Epidermal melanocyte (primary cell): ENCODE measurements at regions not wholly inside any gene's neighbourhood (a gene's known extent, or its start where the extent isn't known, plus 50 kb on each side); places are given as distances from the start of the nearest gene placed in this dataset.

Source experiments
- DNase-seq: peaks from one replicate; pipeline ENCODE4 v3.0.0; 2011; ENCODE audit warnings: low spot score; ENCODE audit not compliant: insufficient read length

DNA sequence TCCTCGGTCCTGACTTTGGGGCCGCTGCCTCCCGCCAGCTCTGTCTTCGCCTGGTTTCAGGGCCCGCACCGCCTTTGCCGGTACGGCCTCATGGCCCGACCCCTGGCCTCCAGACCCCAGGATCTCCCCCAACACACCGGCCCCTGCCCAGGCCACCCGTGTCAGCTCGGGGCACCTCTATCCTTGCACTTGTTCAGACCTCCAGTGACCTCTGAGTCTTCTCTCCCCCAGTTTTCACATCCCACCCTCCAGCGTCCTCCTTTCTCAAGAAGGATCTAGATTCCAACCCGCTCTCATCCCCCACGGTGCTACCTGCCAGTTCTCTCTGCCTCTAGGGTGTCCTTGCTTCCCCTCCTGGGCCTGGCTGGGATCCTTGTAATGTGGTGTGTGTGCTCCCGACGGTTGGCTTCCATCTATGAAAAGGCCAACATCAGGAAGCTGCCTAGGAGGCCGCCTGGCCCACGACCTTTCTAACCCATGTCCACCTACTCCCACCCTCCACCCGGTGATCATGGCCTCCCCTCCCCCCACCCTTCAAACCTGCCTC, 61.1 kb downstream of the SPATA31C2 start:
- DNase-seq: no peak

DNA sequence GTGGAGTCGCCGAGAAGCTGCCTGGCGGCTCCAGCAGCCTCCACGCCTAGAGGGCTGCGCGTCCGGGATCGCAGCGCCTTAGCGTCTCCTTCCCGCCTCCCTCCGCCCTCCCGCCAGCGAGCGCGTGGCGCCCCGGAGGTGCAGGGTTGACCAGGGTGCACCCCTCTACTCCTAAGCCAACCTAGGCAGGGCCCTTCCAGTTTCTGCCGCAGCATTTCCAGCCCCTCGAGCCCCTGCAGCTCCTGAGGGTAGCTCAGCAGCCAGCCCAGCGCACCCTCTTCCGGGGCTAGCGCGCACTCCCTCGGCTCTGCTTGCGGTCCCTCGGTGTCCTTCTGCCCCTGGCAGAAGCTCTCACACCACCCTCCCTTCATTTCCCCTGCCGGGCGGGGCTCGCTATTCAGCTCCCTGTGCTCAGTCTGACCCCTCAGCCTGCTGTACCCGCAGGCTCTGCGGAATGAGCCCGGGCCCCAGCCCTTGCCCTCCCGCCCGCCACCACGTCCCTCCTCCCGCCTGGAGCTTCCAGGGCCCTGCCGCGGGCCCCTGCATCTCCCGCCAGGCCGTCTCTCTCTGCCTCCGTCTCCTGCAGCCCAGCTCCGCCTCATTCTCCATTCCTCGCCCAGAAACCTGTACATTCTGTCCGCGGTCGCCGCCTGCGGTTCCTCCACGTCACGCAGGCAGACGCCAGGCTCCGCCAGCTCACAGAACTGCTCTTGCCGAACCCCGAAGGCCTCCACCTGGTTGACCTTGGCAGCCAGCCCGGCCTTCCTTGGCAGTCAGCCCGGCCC, 61.8 kb downstream of the SPATA31C2 start:
- DNase-seq: peak; percentile 60

DNA sequence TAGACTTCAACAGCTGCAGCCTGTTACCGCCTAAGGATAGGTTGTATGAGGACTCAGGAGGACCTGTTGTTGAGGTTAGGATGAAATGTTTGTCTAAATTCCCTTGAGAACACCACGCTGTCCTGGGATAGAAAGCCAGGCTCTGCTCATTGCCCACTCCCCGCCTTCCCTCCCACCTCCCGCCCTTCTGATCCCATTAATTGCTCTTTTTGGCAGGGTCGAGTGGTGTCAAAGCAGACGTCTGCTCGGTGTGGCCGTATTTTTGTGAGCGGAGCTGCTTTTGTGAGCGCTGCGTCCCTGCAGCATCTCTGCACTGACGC, 62.3 kb downstream of the SPATA31C2 start:
- no peak for DNase-seq

DNA sequence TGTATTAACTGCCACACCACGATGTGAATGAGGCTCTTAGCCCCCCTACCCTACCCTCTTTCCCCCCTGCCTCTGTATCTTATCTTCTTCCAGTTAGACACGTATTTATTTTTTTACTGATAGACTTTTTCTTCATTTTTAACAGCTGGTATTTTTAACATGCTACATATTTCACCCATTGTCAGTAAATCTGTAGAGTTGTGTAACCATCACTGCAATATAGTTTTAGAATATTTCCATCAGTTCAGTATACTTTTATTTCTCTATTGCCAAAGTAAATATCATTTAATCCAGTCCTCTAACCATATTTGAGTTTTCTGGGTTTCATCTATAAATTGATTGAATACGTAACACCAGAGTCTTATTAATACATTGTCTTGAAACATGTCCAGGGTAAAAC, 62.8 kb downstream of the SPATA31C2 start:
- no peak for DNase-seq

DNA sequence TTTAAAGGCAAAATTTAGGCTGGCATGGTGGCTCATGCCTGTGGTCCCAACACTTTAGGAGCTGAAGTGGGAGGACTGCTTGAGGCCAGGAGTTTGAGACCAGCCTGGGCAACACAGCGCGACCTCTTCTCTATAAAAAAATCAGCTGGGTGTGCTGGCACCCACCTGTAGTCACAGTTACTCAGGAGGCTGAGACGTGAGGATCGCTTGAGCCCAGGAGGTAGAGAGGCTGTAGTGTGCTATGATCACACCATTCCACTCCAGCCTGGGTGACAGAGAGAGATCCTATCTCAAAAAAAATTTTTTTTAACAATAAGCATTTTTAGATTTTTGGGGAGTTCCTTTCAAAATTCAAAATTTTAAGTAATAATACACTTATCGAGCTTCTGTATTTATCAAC, 63.3 kb downstream of the SPATA31C2 start:
- no peak for DNase-seq

DNA sequence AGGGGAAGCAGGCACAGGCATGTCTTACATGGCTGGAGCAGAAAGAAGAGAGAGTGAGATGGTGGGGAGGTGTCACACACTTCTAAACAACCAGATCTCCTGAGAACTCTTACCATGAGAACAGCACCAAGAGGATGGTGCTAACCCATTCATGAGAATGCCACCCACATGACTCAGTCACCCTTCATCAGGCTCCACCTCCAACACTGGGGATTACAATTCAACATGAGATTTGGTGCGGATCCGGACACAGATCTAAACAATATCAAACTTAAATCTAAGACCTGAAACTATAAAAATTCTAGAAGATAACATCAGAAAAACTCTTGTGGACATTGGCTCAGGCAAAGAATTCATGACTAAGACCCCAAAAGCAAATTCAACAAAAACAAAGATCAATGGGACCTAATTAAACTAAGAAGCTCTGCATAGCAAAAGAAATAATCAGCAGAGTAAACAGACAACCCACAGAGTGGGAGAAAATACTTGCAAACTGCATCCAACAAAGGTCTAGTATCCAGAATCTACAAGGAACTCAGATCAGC, 65.4 kb downstream of the SPATA31C2 start:
- no peak for DNase-seq

DNA sequence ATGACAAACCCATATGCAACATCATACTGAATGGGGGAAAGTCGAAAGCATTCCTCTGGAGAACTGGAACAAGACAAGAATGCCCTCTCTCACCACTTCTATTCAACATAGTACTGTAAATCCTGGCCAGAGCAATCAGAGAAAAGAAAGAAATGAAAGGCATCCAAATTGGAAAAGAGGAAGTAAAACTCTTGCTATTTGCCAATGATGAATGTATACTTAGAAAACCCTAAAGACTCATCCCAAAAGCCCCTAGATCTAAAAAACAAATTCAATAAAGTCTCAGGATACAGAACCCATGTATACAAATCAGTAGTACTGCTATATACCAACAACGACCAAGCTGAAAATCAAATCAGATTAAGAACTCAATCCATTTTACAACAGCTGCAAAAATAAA, 66.9 kb downstream of the SPATA31C2 start:
- DNase-seq: no peak

DNA sequence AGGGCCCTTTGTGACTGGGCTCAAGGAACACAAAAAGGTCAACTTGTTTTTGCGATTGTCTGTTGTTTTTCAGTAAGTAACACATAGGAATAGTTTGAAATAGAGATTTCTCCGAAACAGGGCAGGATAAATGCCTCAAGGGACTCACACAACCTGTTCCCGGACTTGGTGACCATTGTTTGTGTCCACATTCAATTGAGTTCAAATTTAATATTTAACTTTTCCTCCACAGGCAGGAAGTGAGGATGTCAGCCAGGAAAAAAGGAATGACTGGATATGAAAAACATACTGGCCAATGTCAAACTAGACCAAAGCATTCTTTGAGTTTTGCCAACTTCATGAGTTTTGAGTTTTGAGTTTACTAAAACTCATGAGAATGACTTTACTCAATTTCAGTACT, 72.7 kb downstream of the SPATA31C2 start:
- DNase-seq: no peak

DNA sequence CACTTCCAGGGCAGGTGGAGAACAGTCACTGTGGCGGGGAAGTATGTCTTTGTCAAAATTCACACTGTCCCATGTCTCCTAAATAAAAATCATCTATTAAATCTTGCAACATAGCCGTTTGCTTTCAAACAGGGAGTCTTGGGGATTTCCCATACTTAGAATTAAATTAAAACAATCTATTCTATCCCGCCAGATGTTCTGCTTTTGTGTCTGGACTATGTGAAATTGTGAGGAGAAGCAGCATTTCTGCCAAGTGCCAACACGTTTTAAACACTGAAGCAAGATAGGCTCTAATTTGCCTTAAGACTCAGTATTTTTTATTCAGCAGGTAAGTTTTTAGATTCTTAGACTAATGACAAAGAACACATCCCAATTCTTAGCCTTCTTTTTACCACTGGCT, 73.7 kb downstream of the SPATA31C2 start:
- no peak for DNase-seq

DNA sequence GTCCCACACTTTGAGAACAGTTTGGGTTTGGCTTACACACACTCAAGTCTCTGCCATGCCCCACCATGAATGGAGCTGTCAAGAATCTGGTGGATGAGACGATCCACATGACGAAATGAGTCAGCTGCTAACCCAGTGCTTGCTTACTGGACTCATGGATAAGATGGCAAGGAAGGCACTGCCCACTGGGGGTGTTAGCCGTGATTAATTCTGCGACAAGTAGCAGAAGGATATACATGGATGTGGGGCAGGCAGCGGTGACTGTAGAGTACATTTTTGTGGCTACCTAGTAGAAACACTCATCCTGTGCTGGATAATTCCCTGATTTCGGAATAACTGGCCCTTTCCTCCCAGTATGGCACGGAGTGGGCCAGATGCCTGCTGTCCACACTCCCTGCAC, 77.5 kb downstream of the SPATA31C2 start:
- DNase-seq: no peak

DNA sequence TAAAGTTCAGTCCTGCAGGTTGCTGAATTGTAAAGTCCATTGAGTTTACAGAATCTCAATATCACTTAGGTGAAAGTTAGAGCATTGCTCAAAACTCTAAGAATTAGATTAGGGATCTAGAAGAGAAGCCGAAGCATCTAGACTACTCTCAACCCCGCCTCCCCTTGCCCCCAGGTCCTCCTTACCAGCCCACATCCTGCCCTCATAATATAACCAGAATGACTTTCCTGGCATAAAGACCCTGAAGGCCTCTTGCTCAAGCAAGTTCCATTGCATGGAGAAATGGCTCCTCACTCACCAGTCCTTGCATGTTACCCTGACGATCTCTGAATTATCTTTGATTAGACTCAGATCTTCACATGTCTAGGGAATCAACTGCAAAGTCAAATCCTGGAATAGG, 78.8 kb downstream of the SPATA31C2 start:
- DNase-seq: no peak

DNA sequence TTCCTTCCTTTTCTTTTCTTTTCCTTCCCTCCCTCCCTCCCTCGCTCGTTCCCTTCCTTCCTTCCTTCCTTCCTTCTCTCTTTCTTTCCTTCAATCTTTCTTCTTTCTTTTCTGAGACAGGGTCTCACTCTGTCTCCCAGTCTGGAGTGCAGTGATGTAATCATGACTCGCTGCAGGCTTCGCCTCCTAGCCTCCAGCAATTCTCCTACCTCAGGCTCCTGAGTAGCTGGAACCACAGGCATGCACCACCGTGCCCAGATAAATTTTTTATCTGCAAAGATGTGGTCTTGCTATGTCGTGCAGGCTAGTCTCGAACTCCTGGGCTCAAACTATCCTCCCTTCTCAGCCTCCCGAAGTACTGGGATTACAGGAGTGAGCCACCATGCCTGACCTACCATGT, 81.4 kb downstream of the SPATA31C2 start:
- no peak for DNase-seq

DNA sequence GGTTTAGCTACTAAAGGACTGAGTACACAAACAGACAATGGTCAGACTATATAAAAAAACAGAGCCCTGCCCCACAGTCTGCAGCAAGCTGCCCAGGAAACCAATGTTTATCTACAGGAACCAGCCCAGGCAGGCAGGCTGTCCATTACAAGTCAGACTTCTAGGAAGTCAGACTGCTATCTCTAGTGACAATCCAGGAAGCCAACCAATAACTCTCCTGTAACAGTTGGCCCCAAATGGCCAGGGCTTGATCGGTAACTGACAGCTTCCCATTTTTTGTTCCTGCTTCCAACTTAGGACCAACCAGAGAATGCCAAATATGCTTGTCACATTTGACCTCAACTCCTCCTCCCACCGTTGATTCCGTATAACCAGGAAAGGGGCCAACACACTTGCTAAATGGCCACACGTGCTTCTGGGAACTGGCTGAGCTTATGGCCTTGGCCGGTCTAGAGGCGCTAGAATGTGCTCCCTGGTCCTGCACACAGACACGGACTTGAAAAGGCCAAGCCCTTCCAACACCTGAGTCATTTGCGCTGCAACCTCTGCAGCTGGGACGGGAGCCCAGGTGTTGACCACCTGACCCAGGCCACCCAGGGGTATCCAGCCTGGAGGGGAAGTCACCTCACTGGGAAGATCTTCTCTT, 79.6 kb upstream of the CDK20 start:
- DNase-seq: no peak

DNA sequence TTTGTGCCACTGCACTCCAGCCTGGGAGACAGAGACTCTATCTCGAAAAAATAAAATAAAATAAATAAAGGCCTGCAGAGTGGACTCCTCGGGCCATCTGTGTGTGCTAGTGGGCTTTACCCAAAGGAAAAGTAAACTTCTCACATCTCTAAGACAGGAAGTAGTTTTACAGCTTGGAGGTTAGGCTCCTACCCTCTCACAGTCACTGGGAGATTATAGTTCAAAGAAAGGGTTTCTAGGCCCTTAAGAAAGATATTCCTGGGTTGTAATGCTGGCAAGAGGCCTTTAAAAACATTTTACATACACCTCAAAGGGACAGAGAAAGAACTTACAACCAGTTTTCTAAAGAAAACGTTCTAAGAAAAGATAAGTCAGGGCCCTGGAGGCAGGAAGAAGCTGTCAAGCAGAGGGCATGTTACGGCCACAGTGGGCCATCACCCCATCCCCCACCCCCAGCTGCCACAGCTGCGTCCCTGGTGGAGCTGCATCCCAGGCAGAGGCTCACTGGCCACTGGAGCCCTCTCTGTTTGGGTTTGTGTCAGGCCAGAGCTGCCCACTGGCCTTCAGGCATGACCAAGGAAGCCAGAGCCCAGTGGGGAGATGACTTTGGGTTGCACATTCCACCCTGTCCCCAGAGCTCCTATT, 78.1 kb upstream of the CDK20 start:
- no peak for DNase-seq

DNA sequence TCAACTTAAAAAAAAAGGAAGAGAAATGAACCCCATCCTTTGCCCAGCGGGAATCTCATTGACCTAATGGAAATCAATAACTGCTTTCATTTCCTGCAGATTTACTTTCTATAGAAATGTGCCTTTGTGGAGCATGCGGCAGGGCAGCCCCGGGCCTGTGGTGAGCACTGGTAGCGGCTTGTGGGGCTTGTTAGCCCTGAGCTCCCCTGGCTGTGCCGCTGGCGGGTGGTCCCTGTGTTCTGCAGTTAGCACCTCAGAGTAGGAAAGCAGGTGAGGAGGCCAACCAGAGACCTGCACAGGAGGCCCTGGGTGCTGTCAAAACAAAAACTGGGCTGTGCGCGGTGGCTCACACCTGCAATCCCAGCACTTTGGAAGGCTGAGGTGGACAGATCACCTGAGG, 76.8 kb upstream of the CDK20 start:
- DNase-seq: no peak

DNA sequence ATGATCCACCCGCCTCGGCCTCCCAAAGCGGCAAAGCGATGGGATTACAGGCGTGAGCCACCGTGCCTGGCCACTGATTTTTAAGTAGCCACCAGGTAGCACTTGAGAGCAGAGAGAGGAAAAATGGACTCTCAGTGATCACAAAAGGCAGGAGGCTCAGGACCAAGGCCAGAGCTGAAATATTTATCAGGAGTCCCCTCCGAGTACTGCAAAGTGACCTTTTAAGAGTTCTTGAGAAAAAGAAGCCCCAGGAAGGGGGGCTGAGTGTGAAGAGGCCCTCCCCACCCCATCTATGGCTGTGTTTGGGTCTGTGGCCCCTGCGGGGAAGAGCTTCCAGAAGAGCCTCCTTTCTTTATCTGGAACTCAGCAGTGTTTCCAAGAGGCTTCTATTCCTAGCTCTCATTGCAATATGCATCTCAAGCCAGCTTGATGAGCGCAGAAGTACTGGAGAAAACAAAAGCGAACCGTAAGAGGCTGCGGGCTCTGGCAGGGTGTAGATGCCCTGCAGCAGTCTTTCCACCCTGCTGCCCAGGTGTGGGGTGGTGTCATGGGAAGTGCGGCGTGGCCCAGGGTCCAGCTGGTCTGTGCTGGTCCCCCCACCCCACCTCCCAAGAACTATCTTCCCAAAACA, 75.5 kb upstream of the CDK20 start:
- no peak for DNase-seq

DNA sequence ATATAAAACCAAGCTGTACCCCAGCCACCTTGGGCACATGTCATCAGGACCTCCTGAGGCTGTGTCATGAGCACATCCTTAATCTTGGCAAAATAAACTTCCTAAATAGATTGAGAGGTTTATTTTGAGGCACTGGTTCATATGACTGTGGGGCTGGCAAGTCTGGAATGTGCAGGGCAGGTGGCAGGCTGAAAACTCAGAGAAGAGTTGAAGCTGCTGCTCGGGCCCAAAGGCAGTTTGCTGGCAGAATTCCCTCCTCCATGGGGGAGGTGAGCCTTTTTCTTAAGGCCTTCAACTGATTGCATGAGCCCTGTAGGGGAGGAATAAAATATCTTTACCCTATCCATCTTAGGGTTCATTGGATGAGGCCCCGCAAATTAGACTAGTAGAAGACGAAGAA, 72.2 kb upstream of the CDK20 start:
- no peak for DNase-seq

DNA sequence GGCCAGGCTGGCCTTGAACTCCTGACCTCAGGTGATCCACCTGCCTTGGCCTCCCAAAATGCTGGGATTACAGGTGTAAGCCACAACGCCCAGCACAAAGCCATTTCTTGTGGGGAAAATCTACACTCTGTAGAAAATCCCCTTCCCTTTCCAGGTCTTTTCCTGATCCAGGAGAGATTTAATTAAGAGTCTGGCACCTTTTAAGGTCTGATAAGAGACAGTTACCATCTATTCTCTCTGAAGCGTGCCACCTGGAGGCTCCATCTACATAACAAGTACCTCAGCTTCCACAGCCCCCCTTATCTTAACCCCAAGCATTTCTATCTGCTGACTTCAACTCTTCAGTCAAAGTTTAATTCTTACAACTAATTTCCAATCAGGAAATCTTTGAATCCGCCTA, 71.4 kb upstream of the CDK20 start:
- DNase-seq: no peak

DNA sequence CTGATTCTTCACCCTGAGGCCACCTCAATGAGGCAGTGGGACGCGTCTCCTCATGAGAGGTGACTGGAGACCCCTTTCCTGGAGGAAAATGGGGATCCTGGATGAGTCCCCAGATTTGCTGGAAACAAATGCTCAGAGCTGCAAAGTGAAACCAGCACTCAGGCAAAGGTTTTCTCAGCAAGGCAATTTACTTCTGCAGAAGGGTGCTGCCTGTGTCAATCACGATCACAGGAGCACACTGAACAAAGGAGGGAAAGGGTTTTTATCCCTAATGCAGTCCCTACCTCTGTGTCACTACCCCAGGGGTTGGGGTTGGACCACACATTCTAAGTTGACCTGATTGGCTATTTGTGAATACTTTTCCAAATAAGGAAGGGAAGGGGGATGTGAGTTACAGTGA, 69.9 kb upstream of the CDK20 start:
- DNase-seq: no peak

DNA sequence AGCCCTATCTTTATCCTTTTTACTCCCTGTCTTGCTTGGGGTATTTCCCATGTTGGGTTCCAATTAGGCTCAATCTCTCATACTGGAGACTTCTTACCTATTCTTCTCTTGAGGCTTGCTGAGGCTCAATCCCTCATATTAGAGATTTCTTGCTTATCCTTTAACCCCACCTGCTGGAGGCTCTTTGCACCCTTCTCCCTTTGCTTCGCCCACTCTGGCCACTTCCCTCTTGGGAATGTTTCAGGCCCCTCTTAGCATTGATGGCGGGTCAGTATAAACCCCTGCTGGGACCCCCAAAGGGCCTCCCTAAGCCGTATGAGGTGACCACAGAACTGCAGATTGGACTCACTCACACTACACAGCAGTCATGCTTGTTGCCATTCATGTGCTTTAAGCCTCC, 69.3 kb upstream of the CDK20 start:
- no peak for DNase-seq

DNA sequence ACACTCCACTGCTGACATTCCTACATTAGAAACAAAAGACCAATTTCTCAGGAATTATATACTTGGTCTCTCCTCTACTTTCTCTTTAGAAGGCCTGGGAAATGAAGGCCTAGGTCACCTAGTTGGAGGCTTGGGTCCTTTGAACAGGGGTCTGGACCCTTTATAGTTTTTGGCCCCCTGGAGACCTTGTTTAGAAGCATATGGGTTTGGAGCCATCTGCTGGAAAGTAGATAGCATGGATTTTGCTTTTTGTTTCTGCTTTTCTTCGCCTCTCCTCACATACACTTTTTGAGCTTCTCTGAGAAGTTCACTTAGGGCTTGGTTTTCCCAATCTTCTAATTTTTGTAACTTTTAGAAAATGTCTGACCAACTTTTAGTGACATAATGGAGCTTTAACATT, 67.1 kb upstream of the CDK20 start:
- DNase-seq: no peak

DNA sequence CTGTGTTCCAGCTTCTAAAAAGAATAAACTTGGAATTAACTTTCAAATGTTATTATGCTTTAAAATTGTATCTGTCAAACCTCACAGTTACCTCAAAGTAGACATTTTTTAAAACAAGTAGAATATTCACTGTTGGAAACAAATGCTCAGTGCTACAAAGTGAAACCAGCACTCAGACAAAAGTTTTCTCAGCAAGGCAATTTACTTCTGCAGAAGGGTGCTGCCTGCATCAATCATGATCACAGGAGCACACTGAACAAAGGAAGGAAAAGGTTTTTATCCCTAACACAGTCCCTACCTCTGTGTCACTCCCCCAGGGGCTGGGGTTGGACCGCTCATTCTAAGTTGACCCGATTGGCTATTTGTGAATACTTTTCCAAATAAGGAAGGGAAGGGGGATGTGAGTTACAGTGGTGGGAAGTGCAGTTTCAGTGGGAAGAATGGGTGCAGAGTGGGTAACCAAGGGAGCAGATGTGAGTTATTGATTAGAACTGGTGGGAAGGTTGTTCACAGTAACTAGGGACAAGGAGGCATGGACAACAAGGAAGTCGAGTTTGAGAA, 63.0 kb upstream of the CDK20 start:
- DNase-seq: no peak
